Activated CD4-positive, CD25-positive, alpha-beta regulatory T cell treated with anti-CD3 and anti-CD28 coated beads, Interleukin-2, amount 50 U/mL, for 24 hours (primary cell): ENCODE measurements at regions not wholly inside any gene's neighbourhood (a gene's known extent, or its start where the extent isn't known, plus 50 kb on each side); places are given as distances from the start of the nearest gene placed in this dataset.
A peak's percentile ranks its signal among the peaks of the same experiment; 100 is the strongest.
"Not testable (repeated sequence)": the region's sequence is repeated elsewhere in the genome, so short reads cannot be mapped to it uniquely, and the experiment has no call there.

Source experiments
- ATAC-seq, 2 donors: fragments of 150-1000 bp; cut with Tn5 transposase; one replicate each; pipeline ENCODE4 v1.10.0; 2021; ENCODE audit warnings: mild to moderate bottlenecking in 1 of 2, moderate library complexity in 1 of 2

- ATAC-seq = no peak
These were observed 148.0 kb upstream of the FOXN3 start for GRCh38 chr14:89564989-89565388.

GRCh38 chr14:89564286-89564957 lies 147.4 kb upstream of the FOXN3 start:
- ATAC-seq = no peak

GRCh38 chr14:89563471-89563870 lies 146.4 kb upstream of the FOXN3 start:
- no peak for ATAC-seq

- no peak for ATAC-seq
These were observed 134.9 kb upstream of the FOXN3 start for GRCh38 chr14:89551955-89552354.

- no peak for ATAC-seq
These were observed 134.4 kb upstream of the FOXN3 start for GRCh38 chr14:89551432-89551831.

GRCh38 chr14:89550821-89551220 lies 133.8 kb upstream of the FOXN3 start:
- no peak for ATAC-seq

GRCh38 chr14:89549381-89550125 lies 132.5 kb upstream of the FOXN3 start:
- no peak for ATAC-seq

GRCh38 chr14:89547047-89547446 lies 130.0 kb upstream of the FOXN3 start:
- not testable (repeated sequence) for ATAC-seq

GRCh38 chr14:89544636-89545301 lies 127.7 kb upstream of the FOXN3 start:
- no peak for ATAC-seq

GRCh38 chr14:89543425-89543790 lies 126.4 kb upstream of the FOXN3 start:
- ATAC-seq = no peak

- no peak for ATAC-seq
These were observed 125.9 kb upstream of the FOXN3 start for GRCh38 chr14:89542786-89543424.

- ATAC-seq = peak; percentile 17 to 60
These were observed 123.9 kb upstream of the FOXN3 start for GRCh38 chr14:89540830-89541470.

- no peak for ATAC-seq
These were observed 123.2 kb upstream of the FOXN3 start for GRCh38 chr14:89540009-89540829.

GRCh38 chr14:89537911-89538310 lies 120.9 kb upstream of the FOXN3 start:
- ATAC-seq = no peak

GRCh38 chr14:89534902-89535685 lies 118.1 kb upstream of the FOXN3 start:
- no peak for ATAC-seq

- ATAC-seq = no peak
These were observed 116.7 kb upstream of the FOXN3 start for GRCh38 chr14:89533766-89534165.

- ATAC-seq = no peak
These were observed 116.1 kb upstream of the FOXN3 start for GRCh38 chr14:89533136-89533535.

GRCh38 chr14:89531661-89532335 lies 114.8 kb upstream of the FOXN3 start:
- ATAC-seq = no peak

GRCh38 chr14:89524990-89525667 lies 108.1 kb upstream of the FOXN3 start:
- no peak for ATAC-seq

- ATAC-seq = no peak
These were observed 107.4 kb upstream of the FOXN3 start for GRCh38 chr14:89524412-89524811.
